IMR-90 (cell line): ENCODE measurements at regions not wholly inside any gene's neighbourhood (a gene's known extent, or its start where the extent isn't known, plus 50 kb on each side); places are given as distances from the start of the nearest gene placed in this dataset.

Experiments used
- ATAC-seq: fragments of 200-7000 bp; cut with Tn5 transposase; 2 replicates; pipeline ENCODE4 v1.9.1; 2020; ENCODE audit warnings: low read depth, mild to moderate bottlenecking, moderate library complexity
- BruUV-seq: library from RNA; stranded (reverse); fragments of 400-500 nt; replicated peaks from 2 replicates; lab custom pipeline; 2021; lab: Mats Ljungman, UMichigan
- CTCF ChIA-PET: fragments of 300-600 bp; formaldehyde crosslinking; extraction: SDS; loops from one replicate; lab custom pipeline; 2021; ENCODE audit warnings: antibody characterized with exemption; lab: Yijun Ruan, JAX
- POLR2A ChIA-PET: fragments of 300-600 bp; sonication (Branson Sonifier 250); formaldehyde crosslinking; loops from one replicate; lab custom pipeline; 2022; ENCODE audit warnings: antibody characterized with exemption; ENCODE audit not compliant: unreplicated experiment; lab: Charles Lee
- DNase-seq: peaks from one replicate; pipeline ENCODE4 v3.0.0; 2013
- H2AFZ ChIP-seq: replicated peaks from 2 replicates; pipeline ENCODE3; 2013; ENCODE audit warnings: low read length, mild to moderate bottlenecking; ENCODE audit not compliant: poor library complexity
- H2AK5ac ChIP-seq: 2 replicates; pipeline ENCODE4 v1.6.1; 2013; ENCODE audit warnings: low read depth, low read length, inconsistent platforms
- H2AK9ac ChIP-seq: replicated peaks from 2 replicates; pipeline ENCODE3; 2013; ENCODE audit warnings: mild to moderate bottlenecking, low read depth, low read length, moderate library complexity; ENCODE audit not compliant: poor library complexity
- H2BK120ac ChIP-seq: 2 replicates; pipeline ENCODE4 v1.6.1; 2013; ENCODE audit warnings: low read depth, low read length, inconsistent platforms
- H2BK15ac ChIP-seq: 3 replicates; pipeline ENCODE4 v1.6.1; 2013; ENCODE audit warnings: low read depth, low read length, inconsistent platforms
- H2BK20ac ChIP-seq: 2 replicates; pipeline ENCODE4 v1.6.1; 2013; ENCODE audit warnings: low read depth, mild to moderate bottlenecking, inconsistent platforms, low read length, moderate library complexity
- H2BK5ac ChIP-seq: 2 replicates; pipeline ENCODE4 v1.6.1; 2013; ENCODE audit warnings: mild to moderate bottlenecking, low read depth, low read length, inconsistent platforms; ENCODE audit not compliant: poor library complexity, severe bottlenecking
- H3K14ac ChIP-seq: replicated peaks from 2 replicates; pipeline ENCODE4 v1.6.1; 2013; ENCODE audit warnings: low read depth, low read length, inconsistent platforms
- H3K18ac ChIP-seq: 2 replicates; pipeline ENCODE4 v1.6.1; 2013; ENCODE audit warnings: low read depth, low read length, control low read depth
- H3K23ac ChIP-seq: 2 replicates; pipeline ENCODE4 v1.6.1; 2013; ENCODE audit warnings: low read depth, low read length, inconsistent platforms
- H3K27ac ChIP-seq: 2 replicates; pipeline ENCODE4 v1.5.1; 2013; ENCODE audit warnings: mild to moderate bottlenecking, control low read depth, low read length; ENCODE audit not compliant: insufficient read depth
- H3K27me3 ChIP-seq: 2 replicates; pipeline ENCODE4 v1.6.1; 2013; ENCODE audit warnings: low read length; ENCODE audit not compliant: control insufficient read depth, insufficient read depth
- H3K36me3 ChIP-seq: 2 replicates; pipeline ENCODE4 v1.6.1; 2013; ENCODE audit warnings: low read length, mixed read lengths; ENCODE audit not compliant: control insufficient read depth, insufficient read depth
- H3K4ac ChIP-seq: 2 replicates; pipeline ENCODE4 v1.6.1; 2013; ENCODE audit warnings: low read depth, low read length, inconsistent platforms
- H3K4me1 ChIP-seq: 2 replicates; pipeline ENCODE4 v1.6.1; 2013; ENCODE audit warnings: low read length, mixed read lengths; ENCODE audit not compliant: control insufficient read depth, insufficient read depth
- H3K4me2 ChIP-seq: 2 replicates; pipeline ENCODE4 v1.6.1; 2013; ENCODE audit warnings: low read depth, mild to moderate bottlenecking, control low read depth, low read length, moderate library complexity
- H3K4me3 ChIP-seq: 2 replicates; pipeline ENCODE4 v1.5.1; 2013; ENCODE audit warnings: low read depth, mild to moderate bottlenecking, control low read depth, low read length, moderate library complexity; ENCODE audit not compliant: insufficient read depth
- H3K56ac ChIP-seq: 2 replicates; pipeline ENCODE4 v1.6.1; 2013; ENCODE audit warnings: low read length, inconsistent platforms; ENCODE audit not compliant: insufficient read depth; ENCODE audit errors: extremely low read depth
- H3K79me1 ChIP-seq, 2 experiments: 2 replicates each; pipeline ENCODE4 v1.6.1; 2013; ENCODE audit warnings: low read length in 2 of 2, inconsistent platforms in 1 of 2, low read depth in 1 of 2
- H3K9ac ChIP-seq: 2 replicates; pipeline ENCODE4 v1.6.1; 2013; ENCODE audit warnings: low read depth, low read length, control low read depth
- H3K9me1 ChIP-seq: 2 replicates; pipeline ENCODE4 v1.6.1; 2013; ENCODE audit warnings: low read length, inconsistent platforms; ENCODE audit not compliant: insufficient read depth
- H3K9me3 ChIP-seq: 2 replicates; pipeline ENCODE4 v1.6.1; 2013; ENCODE audit warnings: low read length; ENCODE audit not compliant: control insufficient read depth, insufficient read depth
- H4K20me1 ChIP-seq: 2 replicates; pipeline ENCODE4 v1.6.1; 2013; ENCODE audit warnings: low read length, inconsistent platforms; ENCODE audit not compliant: insufficient read depth
- H4K5ac ChIP-seq: 2 replicates; pipeline ENCODE4 v1.6.1; 2013; ENCODE audit warnings: mild to moderate bottlenecking, low read depth, low read length, control low read depth
- H4K8ac ChIP-seq, 2 experiments: 2 replicates each; pipeline ENCODE4 v1.6.1; 2013; ENCODE audit warnings: low read depth in 2 of 2, low read length in 2 of 2, control low read depth in 1 of 2, inconsistent platforms in 1 of 2
- H4K91ac ChIP-seq: 2 replicates; pipeline ENCODE4 v1.6.1; 2013; ENCODE audit warnings: low read depth, low read length, inconsistent platforms; ENCODE audit not compliant: insufficient read depth
- BHLHE40 ChIP-seq: fragments of 150-350 bp; IDR thresholded peaks from 2 replicates; pipeline ENCODE4 v1.6.1; 2016; ENCODE audit warnings: mild to moderate bottlenecking, low read depth, low read length
- CEBPB ChIP-seq: IDR thresholded peaks from 2 replicates; pipeline ENCODE4 v1.6.1; 2012; ENCODE audit warnings: low read depth, low read length, improper control_type of control experiment
- CHD1 ChIP-seq: IDR thresholded peaks from 2 replicates; pipeline ENCODE4 v1.6.1; 2012; ENCODE audit warnings: low read depth, low read length, improper control_type of control experiment
- CTCF ChIP-seq: conservative IDR thresholded peaks from 2 replicates; pipeline ENCODE4 v1.5.1; 2012; ENCODE audit warnings: mild to moderate bottlenecking, low read depth, low read length, improper control_type of control experiment
- ELK1 ChIP-seq: fragments of 150-350 bp; IDR thresholded peaks from 2 replicates; pipeline ENCODE4 v1.6.1; 2016; ENCODE audit warnings: low read depth, mild to moderate bottlenecking, low read length, moderate library complexity, borderline replicate concordance
- FOS ChIP-seq: fragments of 150-350 bp; IDR thresholded peaks from 2 replicates; pipeline ENCODE4 v1.6.1; 2016; ENCODE audit warnings: low read depth, low read length
- MAFK ChIP-seq: IDR thresholded peaks from 2 replicates; pipeline ENCODE4 v1.6.1; 2012; ENCODE audit warnings: low read depth, low read length, improper control_type of control experiment
- MAZ ChIP-seq: IDR thresholded peaks from 2 replicates; pipeline ENCODE4 v1.6.1; 2012; ENCODE audit warnings: low read depth, mild to moderate bottlenecking, low read length, improper control_type of control experiment, moderate library complexity, borderline replicate concordance
- MXI1 ChIP-seq: IDR thresholded peaks from 2 replicates; pipeline ENCODE4 v1.6.1; 2012; ENCODE audit warnings: low read depth, mild to moderate bottlenecking, low read length, moderate library complexity, borderline replicate concordance
- NFE2L2 ChIP-seq: fragments of 150-350 bp; IDR thresholded peaks from 2 replicates; pipeline ENCODE4 v1.6.1; 2016; ENCODE audit warnings: low read depth, mild to moderate bottlenecking, low read length
- POLR2A ChIP-seq: IDR thresholded peaks from 2 replicates; pipeline ENCODE4 v1.6.1; 2012; ENCODE audit warnings: mild to moderate bottlenecking, low read depth, low read length
- RAD21 ChIP-seq: IDR thresholded peaks from 2 replicates; pipeline ENCODE4 v1.6.1; 2012; ENCODE audit warnings: low read length, improper control_type of control experiment
- RCOR1 ChIP-seq: IDR thresholded peaks from 2 replicates; pipeline ENCODE4 v1.6.1; 2012; ENCODE audit warnings: mild to moderate bottlenecking, low read length, improper control_type of control experiment; ENCODE audit not compliant: insufficient replicate concordance
- RFX5 ChIP-seq: IDR thresholded peaks from 2 replicates; pipeline ENCODE4 v1.8.0; 2012; ENCODE audit warnings: low read depth, mild to moderate bottlenecking, low read length, moderate library complexity
- SMC3 ChIP-seq: fragments of 150-350 bp; IDR thresholded peaks from 2 replicates; pipeline ENCODE4 v1.6.1; 2016; ENCODE audit warnings: low read depth, mild to moderate bottlenecking, antibody characterized with exemption, low read length, moderate library complexity
- USF2 ChIP-seq: fragments of 150-350 bp; IDR thresholded peaks from 2 replicates; pipeline ENCODE4 v1.6.1; 2017; ENCODE audit warnings: mild to moderate bottlenecking, antibody characterized with exemption, low read length, low read depth
- WGBS, 2 experiments: methylation state at CpG; one replicate each; pipeline versions ENCODE4 v1.1.5 to v1.1.7; 2013; ENCODE audit warnings: missing lambda C conversion rate in 2 of 2; ENCODE audit not compliant: insufficient read length in 1 of 2; ENCODE audit errors: extremely low coverage in 2 of 2; 5-methylcytosine and 5-hydroxymethylcytosine counted together
- dilution Hi-C: fragments of 300-500 bp; cut with HindIII; formaldehyde crosslinking; loops from one replicate; pipeline ENCODE4 v1.14.3; 2018; ENCODE audit warnings: low sequenced_read_pairs; ENCODE audit not compliant: unreplicated experiment
- in situ Hi-C: fragments of 300-500 bp; cut with MboI; formaldehyde crosslinking; loops from 3 replicates; pipeline ENCODE4 v1.14.3; 2019; ENCODE audit warnings: low sequenced_read_pairs, inconsistent platforms, mixed read lengths
- intact Hi-C: fragments of 100-400 bp; cut with micrococcal nuclease; formaldehyde crosslinking; loops from 2 replicates; pipeline ENCODE4 v1.10.0; 2022

GRCh38 chr10:4457597-4457996, 368.4 kb upstream of the AKR1E2 start:
- Histone ChIP-seq H4K20me1 (no peaks in the 10 kb centered on the region), H3K9ac (no peak overlapping the region), H3K4ac (no peak overlapping the region), H3K4me2 (no peak overlapping the region), H4K5ac (no peak overlapping the region), H3K9me1 (no peaks in the 10 kb centered on the region), H2AK9ac (no peak overlapping the region), H2BK20ac (no peak overlapping the region), H3K79me1 (no peaks in the 10 kb centered on the region), H4K91ac (no peak overlapping the region), H3K27me3 (no peaks in the 10 kb centered on the region), H3K23ac (no peak overlapping the region), H3K4me1 (no peaks in the 10 kb centered on the region), H2BK120ac (no peak overlapping the region), H3K27ac (no peak overlapping the region), H3K14ac (no peak overlapping the region), H2BK5ac (no peak overlapping the region), H3K9me3 (no peaks in the 10 kb centered on the region), H3K56ac (no peak overlapping the region), H2AFZ (no peak overlapping the region), H3K36me3 (no peaks in the 10 kb centered on the region), H3K18ac (no peak overlapping the region), H2AK5ac (no peak overlapping the region), H3K4me3 (no peak overlapping the region), H4K8ac (no peak overlapping the region), H2BK15ac (no peak overlapping the region)
- DNase-seq (no peak), ATAC-seq (no peak)
- intact Hi-C loops = no loop called here
- dilution Hi-C loops = no loop called here
- ChIA-PET POLR2A (no interaction called here), CTCF (no interaction called here)
- BruUV-seq = no TSS peak
- in situ Hi-C loops = no loop called here
- TF ChIP-seq CEBPB = no peak
- TF ChIP-seq MAFK = no peak
- no peak for TF ChIP-seq USF2
- no peak for TF ChIP-seq RAD21
- no peak for TF ChIP-seq MAZ
- TF ChIP-seq SMC3 = no peak
- no peak for TF ChIP-seq CHD1
- no peak for TF ChIP-seq NFE2L2
- no peak for TF ChIP-seq ELK1
- TF ChIP-seq FOS = no peak
- TF ChIP-seq RFX5 = no peak
- TF ChIP-seq MXI1 = no peak
- no peak for TF ChIP-seq POLR2A
- TF ChIP-seq RCOR1 = no peak
- TF ChIP-seq CTCF = no peak
- TF ChIP-seq BHLHE40 = no peak
- 100% methylated on average over 6 of the region's 14 CpGs; no CpG with 5 or more reads in 1 of the 2 experiments for WGBS, 2 experiments
